Fibroblast of skin of left quadriceps (primary cell): ENCODE measurements at regions not wholly inside any gene's neighbourhood (a gene's known extent, or its start where the extent isn't known, plus 50 kb on each side); places are given as distances from the start of the nearest gene placed in this dataset.

Experiments
- DNase-seq, 2 experiments: peaks; one replicate each; pipeline ENCODE4 v3.0.0-alpha.2; 2013; ENCODE audit warnings: low read depth in 2 of 2

DNA sequence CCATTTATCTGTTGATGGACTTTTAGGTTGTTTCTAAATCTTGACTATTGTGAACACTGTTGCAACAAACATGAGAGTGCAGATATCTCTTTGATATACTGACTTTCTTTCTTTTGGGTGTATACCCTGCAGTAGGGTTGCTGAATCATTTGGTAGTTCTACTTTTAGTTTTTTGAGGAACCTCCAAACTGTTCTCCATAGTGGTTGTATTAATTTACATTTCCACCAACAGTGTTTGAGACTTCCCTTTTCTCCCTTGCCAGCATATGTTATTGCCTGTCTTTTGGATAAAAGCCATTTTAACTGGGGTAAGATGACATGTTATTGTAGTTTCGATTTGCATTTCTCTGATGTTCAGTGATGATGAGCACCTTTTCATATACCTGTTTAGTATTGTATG, 330.0 kb downstream of the DDX10 start:
- DNase-seq = no peak

DNA sequence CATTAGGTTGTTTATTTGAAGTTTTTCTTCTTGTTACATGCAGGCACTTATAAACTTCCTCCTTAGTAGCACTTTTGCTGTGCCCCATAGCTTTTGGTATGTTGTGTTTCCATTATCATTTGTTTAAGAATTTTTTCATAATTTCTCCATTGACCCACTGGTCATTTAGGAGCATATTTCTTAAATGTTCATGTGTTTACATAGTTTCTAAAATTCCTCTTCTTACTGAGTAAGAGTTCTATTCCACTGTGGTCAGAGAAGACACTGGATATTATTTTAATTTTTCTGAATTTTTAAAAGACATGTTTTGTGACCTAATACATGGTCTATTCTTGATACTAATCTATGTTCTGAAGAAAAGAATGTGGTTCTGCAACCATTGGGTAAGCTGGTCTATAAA, 333.0 kb downstream of the DDX10 start:
- no peak for DNase-seq

DNA sequence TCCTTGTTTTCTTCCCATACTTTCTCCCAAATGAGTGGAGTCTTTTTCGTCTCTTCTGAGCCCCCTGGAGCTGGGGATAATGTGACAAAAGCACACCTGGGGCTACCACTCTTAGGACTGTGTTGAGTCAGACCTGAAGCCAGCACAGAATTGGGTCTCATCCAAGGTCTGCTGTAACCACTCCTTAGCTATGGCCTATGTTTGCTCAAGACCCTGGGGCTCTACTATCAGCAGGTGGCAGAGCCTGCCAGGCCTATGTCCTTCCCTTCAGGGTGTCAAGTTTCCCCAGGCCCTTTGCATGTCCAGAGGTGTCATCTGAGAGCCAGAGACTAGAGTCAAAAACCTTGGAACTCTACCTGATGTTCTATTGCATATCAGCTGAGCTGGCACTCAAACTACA, 335.7 kb downstream of the DDX10 start:
- DNase-seq = no peak

DNA sequence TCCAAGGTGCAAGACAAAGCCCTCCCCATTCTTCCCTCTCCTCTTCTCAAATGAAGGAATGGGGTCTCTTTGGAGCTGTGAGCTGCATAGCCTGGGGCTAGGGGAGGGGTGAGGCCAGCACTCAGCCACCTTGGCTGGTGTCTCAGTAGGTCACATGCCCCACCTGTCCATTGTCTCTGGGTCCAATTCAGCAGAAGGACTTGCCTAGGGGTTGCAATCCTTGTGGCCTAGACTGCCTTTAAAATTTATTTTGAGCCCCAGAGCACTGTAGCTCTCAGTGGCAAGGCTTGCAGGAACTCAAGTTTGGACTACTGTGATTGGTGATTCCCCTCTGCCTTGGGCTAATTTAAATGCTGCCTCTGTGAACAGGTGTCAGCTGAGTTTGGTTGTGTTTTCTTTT, 336.7 kb downstream of the DDX10 start:
- DNase-seq = no peak

DNA sequence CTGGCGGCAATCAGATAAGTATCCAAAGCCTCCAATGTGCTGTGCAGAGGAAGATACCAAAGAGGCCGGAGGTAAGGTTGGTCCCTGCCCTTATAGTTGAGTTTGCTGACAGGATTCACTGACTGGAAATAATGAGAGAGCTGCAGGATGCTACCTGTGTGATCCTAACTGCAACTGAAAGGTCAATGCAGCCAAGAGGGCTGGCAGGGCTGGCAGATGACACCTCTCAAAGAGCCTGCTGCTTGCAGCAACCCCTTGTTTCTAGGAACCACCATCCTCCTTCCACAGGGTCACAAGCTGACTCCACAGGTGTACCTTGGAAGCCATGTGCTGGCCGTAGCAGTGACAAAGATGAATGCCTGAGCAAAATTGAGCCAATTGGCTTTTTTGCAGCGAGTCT, 348.1 kb downstream of the DDX10 start:
- DNase-seq = no peak

DNA sequence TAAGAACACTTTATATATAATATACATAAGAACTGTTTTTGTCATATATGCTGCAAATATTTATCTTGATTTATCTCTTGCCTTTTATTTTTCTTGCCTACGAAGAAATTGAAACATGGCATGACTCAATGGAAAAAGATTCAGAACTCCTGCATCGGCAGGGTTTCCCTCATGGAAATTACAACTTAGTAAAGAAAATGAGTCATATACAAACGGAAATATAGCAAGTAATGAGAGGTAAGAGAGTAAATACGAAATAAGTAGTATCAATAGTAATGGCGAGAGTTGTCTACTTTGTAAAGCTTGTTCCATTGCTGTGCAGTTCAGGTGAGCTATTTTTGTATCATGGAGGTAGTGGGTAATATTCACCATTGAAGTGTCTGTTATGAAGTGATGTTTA, 350.4 kb downstream of the DDX10 start:
- peak; percentile 33 to 36 for DNase-seq

DNA sequence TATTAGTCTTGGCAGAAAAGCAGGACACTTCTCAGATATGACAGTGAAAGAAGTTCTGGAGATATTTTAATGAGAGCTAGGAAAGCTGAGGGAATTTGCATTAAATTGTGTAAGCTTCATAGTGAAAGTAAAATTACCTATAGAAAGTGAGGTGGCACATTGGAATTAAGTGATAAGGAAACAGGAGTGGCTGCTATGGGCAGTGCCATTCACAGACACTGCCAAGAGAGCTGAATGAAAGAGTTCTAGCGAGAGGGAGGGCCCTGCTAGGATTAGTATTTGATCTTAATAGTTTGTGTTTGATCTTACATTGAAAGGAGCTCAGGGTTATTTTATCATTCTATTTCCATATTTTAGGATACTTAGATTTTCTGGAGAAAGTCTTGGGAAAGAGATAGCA, 351.9 kb downstream of the DDX10 start:
- no peak for DNase-seq

DNA sequence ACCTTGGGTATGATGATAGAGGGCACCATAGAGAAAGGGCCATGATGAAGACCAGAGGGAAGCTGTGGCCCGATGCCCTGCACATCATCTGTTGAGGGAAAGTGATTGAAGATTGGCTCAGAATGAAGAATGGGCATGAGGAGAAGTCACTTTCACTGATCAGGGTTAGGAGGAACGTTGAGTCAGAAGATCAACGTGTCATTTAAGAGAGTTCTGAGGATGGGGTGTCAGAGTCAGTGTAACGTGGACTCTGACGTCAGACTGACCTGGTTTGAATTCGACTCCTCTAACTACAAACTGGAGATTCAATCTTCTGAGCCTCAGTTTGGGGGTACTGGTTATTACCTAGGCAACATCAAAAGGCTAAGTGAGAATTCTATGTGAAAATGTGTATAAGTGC, 352.6 kb downstream of the DDX10 start:
- no peak for DNase-seq

DNA sequence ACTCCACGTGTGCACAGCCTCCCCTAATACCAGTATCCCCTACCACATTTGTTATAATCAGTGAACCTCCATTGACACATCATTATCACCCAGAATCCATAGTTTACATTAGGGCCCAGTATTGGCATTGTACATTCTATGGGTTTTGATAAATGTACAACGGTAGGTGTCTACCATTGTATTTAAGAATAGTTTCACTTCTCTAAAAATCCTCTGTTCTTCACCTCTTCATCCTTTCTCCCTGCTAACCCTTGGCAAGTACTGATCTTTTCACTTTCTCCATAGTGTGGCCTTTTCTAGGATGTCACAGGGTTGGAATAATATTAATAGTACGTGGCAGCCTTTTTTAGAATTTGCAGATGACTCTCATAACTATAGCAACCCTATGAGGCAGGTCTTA, 353.8 kb downstream of the DDX10 start:
- no peak for DNase-seq

DNA sequence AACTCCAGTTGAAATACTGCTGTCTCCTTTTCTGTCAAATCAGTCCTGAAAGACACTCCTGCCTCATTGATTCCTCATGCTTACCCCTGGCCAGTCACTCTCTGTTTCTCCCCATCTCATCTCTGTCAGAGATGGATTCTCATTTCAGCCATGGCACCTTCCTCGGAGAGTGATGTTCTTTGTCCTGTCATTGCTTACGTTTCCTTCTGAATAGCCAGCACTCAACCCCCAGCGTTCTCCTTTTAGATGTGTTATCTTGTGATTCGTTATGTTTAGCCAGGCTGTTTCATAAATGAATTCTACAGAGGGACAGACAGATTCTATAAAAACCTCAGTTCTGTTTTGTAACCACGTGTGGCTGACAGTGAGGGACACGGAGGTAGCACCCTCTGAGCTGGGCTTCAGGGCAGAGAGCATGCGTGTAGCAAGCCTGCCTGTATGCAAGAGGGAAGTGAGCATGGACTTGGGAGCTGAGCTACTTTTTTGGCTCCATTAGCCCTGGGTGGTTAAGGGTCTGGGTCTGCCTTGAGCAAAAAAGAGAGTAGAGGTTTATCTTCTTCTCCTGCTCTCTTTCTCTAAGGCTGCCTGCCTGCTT, 354.6 kb downstream of the DDX10 start:
- DNase-seq = no peak

DNA sequence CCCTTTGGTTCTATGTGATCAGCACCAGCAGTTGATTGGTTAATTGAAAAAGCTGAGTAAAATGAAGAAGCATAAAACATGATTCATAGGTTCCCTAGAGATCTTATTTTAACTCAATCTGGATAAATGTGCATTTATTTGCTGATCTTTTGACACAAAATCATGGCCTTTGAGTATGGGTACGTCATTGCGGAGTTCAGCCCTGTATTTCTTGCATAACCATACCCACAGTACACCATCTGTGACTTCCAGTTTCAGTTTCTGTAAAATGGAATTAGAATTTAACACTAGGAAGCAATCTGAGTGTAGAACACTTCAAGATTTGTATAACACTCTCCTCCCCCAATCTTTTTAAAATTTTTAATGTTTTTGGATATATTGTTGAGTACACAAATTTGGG, 358.2 kb downstream of the DDX10 start:
- no peak for DNase-seq

DNA sequence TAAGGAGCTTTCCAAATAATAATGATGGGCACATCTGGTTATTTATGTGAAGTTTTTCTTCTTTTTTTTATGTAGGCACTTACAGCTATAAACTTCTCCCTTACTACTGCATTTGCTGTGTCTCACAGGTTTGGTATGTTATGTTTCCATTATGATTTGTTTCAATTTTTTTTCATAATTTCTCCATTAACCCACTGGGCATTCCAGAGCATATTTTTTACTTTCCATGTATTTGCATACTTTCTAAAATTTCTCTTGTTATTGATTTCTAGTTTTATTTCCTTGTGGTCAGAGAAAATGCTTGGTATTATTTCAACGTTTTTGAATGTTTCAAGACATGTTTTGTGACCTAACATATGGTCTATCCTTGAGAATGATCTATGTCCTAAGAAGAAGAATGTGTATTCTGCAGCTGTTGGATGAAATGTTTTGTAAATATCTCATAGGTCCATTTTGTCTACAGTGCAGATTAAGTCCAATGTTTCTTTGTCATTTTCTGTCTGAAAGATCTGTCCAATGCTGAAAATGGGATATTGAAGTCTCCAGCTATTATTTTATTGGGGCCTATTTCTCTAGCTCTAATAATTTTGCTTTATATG, 362.1 kb downstream of the DDX10 start:
- DNase-seq = peak; percentile 62

DNA sequence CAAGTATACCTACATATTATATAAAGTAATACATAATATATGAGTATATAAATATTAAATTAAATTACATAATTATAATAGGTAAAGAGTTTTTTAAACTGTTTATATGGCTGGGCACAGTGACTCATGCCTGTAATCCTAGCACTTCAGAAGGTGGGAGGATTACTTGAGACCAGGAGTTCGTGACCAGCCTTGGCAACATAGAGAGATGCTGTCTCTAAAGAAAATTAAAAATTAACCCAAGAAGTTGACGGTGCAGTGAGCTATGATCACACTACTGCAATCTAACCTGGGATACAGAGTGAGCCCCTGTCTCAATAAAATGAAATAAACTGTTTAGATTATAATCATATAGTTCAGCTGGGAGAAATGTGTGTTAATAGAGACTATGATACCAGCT, 363.0 kb downstream of the DDX10 start:
- no peak for DNase-seq

DNA sequence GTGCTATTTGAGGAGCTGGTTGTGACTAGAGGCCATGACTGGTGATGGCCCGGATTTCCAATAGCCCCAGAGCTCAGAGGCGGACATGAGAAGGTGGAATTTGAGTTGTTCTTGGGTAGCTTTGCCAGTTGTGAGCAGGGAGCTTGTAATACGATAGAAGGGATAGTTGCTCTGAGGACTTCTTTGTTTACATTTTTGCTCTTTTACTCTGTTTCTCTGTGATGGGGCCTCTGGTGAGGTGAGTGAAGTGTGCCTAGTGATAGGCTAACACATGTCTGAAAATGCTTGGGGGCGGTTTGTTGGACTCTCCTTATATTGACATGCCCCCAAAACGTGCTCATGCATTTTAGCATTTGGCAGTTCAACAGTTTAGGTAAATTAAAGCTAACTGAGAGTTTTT, 365.1 kb downstream of the DDX10 start:
- DNase-seq = no peak

DNA sequence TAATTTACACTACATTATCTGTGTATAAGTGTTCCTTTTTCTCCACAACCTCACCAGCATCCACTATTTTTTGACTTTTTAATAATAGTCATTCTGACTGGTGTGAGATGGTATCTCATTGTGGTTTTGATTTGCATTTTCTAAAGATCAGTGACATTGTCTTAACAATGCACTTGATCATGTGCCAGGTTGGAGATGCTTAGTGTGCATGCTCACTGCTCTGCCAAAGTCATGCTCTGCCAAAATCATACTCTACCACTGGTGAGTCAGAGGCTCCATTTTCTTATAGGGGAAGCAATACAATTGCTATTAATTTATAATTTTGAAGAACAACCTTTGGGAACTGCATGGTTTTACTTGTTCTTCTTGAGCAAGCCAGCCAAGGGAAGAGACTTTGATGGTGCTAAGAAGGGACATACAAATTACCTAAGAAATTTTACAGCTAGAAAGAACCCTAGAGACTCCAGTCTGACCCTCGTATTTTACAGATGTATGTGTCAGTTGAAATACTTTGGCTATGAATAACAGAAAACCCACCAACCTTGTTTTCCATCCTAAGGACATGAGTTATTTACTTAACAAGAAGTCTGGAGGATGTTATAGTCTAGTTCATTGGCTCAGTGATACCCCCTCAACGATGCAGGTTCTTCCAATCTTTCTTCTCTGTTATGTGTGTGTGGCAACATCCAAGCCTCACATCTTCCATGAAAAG, 368.9 kb downstream of the DDX10 start:
- peak; percentile 90 to 92 for DNase-seq

DNA sequence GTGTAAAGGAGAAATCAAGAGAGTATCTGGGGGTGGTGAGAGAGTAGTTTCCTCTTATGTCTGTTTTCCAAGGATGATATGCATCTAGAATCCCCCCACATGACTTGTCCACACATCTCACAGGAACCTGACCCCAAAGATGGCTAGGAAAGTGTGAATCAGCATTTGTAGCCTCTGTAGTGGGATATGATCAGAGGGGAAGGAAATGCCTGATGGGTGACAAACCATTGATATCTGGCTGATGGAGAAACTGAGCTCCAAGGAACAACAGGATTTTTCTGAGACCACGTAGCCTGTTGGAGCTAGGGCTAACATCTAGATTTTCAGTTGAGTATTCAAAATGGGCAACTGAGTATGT, 369.4 kb downstream of the DDX10 start:
- DNase-seq = no peak

DNA sequence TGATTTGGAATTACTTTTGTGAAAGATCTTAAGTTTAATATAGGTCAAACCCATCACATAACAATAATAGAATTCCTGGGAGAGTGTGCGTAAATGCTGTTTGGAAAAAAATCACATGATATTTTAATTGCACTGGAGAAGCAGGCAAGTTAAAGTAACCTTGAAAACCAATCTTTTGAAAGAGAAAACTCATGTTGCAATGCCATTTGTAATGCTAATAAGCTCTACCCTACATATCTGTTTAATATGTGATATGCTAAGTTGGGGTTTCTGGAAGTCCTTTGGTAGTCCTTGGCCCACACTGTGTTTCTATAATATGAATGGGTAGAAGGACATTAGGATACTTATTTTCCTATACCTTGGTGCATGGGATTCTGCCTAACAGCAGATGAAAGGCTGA, 370.4 kb downstream of the DDX10 start:
- no peak for DNase-seq

DNA sequence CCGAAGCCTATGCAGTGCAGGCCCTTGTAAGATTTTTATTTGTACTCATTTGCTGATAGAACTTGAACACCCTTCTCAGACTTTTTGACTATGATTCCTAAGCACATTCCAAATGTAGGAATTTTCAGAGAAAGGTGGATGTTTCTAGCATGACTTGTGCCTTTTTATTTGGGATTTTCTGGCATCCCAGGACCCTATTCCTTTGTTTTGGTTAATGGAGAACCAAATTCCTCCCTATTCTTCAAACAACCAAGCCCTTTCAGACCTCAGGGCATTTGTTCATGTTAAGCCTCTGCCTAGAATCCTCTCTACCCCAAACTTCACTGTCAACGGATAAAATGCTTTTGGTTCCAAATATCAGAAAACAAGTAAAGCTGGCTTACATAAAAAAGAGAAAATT, 371.1 kb downstream of the DDX10 start:
- no peak for DNase-seq

DNA sequence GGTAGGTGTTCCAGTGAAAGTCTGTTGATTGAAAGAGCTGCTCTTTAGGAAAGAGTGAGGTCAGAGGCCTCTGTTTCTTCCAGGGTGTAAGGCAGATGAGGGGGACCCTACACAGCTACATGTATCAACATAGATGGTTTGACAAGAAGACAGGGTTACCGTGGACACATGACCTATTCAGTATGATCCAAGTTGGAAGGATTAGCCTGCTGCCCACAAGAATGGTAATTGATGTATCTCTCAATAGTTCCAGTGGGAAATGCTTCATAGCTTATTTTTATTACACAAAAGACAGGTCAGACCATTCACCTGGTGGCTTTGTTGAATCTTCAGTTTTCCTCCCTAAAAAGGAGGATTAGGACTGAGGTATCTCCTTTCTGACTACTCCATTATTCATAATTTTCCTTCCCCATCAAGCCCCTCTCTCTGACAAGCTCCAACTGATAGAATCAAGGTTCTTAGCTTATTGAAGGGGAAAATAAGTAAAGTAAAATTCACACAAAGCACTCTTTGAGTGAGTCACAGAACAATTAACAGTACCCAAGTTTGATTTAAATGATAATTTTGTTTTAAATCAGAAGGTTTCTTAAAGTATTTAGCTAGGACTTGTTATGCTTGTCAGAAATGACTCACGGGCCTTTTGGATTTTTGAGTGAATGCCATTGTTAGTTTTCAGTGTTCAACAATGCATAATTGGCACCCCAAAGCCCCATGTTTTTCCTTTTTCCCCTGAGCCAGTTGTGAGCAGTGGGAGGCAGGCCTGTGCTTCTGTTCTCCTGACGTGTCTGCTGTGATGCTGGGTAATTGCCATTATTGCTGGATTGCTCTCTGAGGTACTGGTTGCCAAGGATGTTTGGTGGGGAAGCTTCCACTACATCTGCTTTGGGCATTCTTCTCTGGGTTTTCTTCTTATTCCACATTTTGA, 373.2 kb downstream of the DDX10 start:
- DNase-seq = peak; percentile 79 to 81

DNA sequence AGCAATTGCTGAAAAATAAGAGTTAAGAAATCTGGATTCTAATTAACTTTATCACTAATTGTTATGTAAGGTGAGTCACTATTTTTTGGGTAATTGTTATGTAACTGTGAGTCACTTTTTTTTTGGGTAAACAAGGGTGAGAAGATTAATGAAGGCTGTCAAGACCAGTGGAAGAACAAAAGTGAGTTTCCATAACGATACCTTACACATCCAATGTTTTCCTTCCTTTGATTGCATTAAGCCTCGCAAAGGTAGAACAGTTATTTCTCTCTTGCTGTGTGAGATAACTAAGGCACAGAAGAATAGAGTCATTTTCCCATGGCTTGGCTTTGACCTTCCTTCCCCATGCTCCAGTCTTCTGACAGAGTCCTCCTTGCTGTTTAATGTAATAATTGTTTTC, 374.7 kb downstream of the DDX10 start:
- no peak for DNase-seq

DNA sequence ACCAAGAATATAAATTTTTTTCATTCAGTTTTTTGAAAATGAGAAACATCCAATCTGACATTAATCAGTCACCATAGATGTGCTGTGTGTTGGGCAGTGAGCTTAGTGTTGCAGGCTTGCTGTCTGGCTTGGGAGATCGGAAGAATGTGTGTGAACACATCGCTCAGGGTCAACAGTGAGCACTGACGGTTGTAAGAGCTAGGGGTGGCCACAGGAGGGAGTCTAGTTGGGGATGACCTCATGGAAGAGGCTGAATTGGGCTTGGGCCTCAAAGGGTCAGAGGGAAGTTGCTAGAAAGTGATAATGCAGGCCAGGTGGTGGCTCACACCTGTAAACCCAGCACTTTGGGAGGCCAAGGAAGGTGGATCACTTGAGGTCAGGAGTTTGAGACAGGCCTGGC, 375.4 kb downstream of the DDX10 start:
- no peak for DNase-seq

DNA sequence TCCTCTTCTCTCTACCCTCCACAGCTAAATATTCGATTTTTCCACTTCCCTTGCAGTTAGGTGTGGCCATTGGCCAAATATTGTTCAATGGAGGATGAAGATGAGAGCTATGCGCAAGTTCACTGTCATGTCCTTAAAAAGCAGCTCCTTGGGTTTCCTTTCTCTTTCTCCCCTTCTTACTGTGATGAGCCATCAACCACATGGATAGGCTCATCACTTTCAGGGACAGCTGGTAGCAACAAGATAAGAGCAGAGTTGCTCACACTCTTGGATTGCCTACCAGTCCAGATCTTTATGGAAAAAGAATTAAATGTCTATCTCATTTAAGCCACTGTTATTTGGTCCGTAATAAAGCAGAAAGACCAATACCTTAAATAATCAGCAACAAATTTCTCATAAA, 377.0 kb downstream of the DDX10 start:
- DNase-seq = no peak

DNA sequence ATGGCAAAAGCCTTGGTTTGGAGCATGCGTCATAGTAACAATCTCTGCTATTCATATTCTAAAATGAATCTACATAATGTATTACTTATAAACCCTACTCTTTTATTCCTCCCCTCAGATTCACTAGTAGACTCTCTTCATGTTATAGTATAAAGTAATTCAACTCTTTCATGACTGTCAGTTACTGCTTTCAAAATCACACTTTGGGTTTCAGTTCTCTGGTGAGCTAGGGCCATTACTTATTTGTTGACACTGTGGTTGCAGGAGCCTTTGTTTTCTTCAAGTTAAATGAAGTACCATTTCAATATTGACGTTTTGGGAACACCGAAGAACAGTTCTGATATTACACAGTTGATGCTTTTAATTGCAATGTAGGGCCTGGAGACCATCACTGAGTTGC, 378.4 kb downstream of the DDX10 start:
- no peak for DNase-seq
